Activated T-helper 1 cell treated with Interleukin-2 at 50 U/mL for 16 hours (primary cell): ENCODE measurements at regions not wholly inside any gene's neighbourhood (a gene's known extent, or its start where the extent isn't known, plus 50 kb on each side); places are given as distances from the start of the nearest gene placed in this dataset.

ENCODE experiments used
- DNase-seq: peaks from one replicate; pipeline ENCODE4 v3.0.0-alpha.2; 2020; ENCODE audit warnings: low read depth

- DNase-seq, result no peak
These were observed 64.8 kb upstream of the MEOX2 start for GRCh38 chr7:15751191-15751701.

GRCh38 chr7:15750727-15751126, 64.2 kb upstream of the MEOX2 start:
- DNase-seq, result no peak

- DNase-seq, result no peak
These were observed 63.1 kb upstream of the MEOX2 start for GRCh38 chr7:15749631-15750030.

GRCh38 chr7:15747712-15748111, 61.2 kb upstream of the MEOX2 start:
- DNase-seq, result no peak

GRCh38 chr7:15747301-15747700, 60.8 kb upstream of the MEOX2 start:
- no peak for DNase-seq

GRCh38 chr7:15743926-15744480, 57.5 kb upstream of the MEOX2 start:
- DNase-seq, result no peak

GRCh38 chr7:15737601-15738000, 51.1 kb upstream of the MEOX2 start:
- DNase-seq, result no peak
